ENCODE measurements at regions not wholly inside any gene's neighbourhood (a gene's known extent, or its start where the extent isn't known, plus 50 kb on each side); places are given as distances from the start of the nearest gene placed in this dataset.

DNA sequence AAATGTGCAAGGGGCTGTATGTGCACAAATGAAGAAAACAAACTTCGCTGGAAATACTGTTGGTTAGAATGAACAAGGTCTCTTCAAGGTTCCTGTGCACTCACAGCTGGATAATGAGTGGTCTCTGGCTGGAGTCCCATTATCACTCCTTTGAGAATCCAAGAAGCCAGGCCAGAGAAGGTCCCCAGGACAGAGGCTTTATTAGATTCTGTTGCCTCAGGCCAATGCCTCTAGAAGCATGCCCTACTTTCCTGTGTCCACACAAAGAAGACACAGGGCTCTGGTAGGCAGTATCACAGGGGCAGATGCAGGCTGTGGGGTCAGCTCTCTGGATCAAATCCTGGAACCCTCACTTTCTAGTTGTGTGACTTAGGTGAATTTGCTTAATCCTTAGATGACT is 384.7 kb downstream of the GRIN2B start:
- Mint-ChIP-seq H3K27me3 (peaks cover 4% of the 10 kb centered on the region), H3K36me3 (no peaks in the 10 kb centered on the region), H3K27ac (no peak overlapping the region), H3K9me3 (peaks cover 2% of the 10 kb centered on the region), H3K4me1 (peaks cover 14% of the 10 kb centered on the region), H3K4me3 (no peak overlapping the region)
- CTCF ChIA-PET: no interaction called here
- no peak for DNase-seq

DNA sequence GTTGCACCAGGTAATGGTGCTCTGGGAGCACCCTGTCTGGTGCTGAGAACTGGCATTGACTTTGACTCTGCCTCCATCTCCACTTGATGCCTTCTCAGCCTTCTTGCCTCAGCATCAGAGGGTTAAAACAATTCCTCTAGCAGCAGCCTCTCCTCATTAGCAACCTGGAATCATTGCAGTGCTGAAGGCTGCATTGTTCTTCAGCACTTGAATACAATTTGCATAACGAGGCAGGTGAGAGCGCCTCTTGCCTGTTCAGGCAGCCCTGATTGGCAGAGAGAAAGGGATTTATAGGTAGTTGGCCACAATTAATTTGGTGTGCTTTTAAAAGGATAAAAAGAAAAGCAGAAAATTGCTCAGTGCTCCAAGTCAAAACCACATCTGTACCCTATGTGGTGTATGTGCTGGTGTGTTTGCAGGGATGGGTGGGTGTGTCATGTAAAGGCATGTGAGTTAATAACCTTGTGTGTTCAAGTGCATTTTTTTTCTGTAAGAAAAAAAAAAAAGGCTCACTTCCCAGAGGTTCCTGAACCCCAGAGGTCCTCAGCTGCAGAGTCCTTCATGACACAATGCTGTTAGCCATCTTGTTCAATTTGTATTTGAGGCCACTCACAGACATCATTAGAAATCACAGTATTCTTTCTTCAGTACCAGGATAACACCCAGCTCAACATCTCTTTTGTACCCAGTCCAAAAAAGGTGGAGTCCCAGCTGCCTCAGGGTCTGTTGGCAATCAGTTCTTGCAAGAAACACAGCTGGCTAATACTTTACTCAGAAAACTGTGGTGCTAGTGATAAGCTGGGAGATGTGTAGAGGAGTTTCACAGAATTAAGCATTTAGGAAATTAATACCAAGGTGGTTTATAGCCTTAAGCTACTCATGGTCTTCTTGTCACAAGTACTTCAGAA is 385.6 kb downstream of the GRIN2B start:
- CTCF ChIA-PET: interaction anchor here (0.6 kb wide), 1 partner anchor 184 kb away, joined by 4 read pairs; no protein-coding TSS in a partner anchor
- Mint-ChIP-seq H3K27me3 (peaks cover 4% of the 10 kb centered on the region), H3K4me3 (no peak overlapping the region), H3K9me3 (peaks cover 2% of the 10 kb centered on the region), H3K4me1 (peaks cover 20% of the 10 kb centered on the region), H3K36me3 (no peaks in the 10 kb centered on the region), H3K27ac (no peak overlapping the region)
- no peak for DNase-seq

DNA sequence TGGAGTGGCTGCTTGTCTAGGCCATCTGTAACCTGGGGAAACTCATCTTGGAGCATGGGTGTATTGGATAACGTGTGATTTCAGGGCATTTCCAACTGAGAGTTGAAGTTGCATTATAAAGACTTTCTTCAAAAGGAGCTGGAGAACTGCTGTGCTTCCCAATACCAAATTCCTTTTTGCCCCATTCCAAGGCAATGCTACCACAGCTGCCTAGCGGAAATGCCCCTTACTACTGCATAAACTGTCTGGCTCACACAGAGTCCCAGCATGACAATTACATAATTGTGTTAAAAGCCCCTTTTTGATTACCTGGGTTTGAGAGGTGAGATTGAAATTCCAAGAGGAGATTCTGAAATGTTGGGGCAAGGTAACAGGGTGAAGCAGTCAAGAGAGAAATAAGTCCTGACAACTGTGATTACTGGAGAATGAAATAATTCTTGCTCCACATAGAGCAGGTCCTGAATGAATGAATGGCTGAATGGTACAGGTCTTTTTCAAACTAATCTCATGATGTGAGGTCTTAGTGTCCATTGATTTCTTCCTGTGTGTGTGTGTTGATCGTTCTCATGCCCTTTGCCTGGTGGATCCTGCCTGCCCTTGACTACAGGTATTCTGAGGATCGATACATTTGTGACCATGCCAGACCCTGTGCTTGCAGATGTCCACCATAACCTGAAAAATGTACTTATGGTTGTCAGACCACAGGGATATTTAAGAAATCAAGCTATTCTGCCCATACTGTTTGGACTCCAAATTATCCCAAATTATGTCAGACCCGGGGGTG is 386.5 kb downstream of the GRIN2B start:
- Mint-ChIP-seq H3K9me3 (peaks cover 2% of the 10 kb centered on the region), H3K4me1 (peaks cover 20% of the 10 kb centered on the region), H3K4me3 (no peak overlapping the region), H3K36me3 (no peaks in the 10 kb centered on the region), H3K27me3 (peaks cover 4% of the 10 kb centered on the region), H3K27ac (no peak overlapping the region)
- CTCF ChIA-PET: no interaction called here
- DNase-seq: no peak

DNA sequence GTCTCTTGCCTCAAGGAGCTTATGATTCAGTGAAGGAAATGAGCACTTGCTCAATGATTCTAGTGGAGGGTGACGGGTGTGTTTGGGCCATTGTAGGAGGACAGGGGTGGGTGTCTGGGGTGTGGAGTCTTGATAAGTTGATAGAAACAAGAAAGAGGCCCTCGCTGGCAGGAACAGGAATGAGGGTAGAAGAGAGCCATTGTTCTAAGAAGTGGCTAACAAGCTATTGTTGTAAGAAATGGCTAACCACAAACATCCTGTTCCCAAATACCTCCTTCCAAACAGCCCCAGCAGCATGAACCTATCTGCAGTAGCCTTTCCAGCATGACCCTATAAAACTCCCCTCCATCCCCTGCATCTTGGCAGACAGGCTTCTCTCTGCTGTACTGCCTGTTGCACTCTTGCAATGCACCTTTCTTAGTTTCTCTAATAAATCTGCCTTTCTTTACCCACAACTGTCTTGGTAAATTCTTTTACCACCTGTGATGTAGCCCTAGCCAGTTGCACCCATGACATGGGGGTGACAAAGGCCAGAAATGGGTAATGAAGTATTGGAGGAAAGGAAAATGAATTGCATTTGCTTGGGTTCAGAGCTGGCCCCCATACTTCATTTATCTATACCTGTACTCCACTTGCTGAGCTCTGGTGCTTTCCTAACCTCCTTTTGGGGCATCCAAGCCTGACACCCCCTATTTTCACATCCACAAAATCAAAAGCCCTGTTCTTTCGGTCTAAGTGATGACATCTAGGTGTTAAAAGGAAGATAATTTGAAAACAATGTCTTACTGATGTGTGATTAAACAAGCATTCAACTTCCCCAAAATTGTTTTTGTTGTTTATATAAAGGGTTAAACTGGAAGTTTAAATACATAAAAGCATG is 389.1 kb downstream of the GRIN2B start:
- H3K9me3 Mint-ChIP-seq: peaks cover 2% of the 10 kb centered on the region
- no peak for DNase-seq
- H3K36me3 Mint-ChIP-seq: no peaks in the 10 kb centered on the region
- no peak overlapping the region for H3K4me3 Mint-ChIP-seq
- peaks cover 4% of the 10 kb centered on the region for H3K27me3 Mint-ChIP-seq
- peaks cover 20% of the 10 kb centered on the region for H3K4me1 Mint-ChIP-seq
- peak overlapping the region; percentile 17 for H3K27ac Mint-ChIP-seq
- CTCF ChIA-PET: interaction anchor here (1.2 kb wide), 1 partner anchor 57 kb away, joined by 3 read pairs; no protein-coding TSS in a partner anchor

DNA sequence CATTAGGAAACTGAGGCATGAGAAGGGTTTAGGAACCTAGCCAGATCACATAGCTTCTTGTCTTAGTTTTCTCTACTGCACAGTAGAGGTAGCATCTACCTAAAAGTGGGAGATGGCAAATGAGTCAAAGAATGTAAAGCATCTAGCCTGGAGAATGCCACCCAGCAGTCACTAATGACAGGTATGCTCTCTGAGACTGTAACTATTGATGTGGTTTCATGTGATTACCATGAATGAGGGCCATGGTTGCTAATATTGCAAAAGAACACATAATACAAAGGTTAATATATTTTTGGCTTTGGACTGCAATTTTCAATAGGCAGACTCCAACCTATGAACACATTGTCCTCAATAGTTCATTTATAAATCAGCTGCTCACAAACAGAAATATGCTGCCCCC is 389.9 kb downstream of the GRIN2B start:
- no peaks in the 10 kb centered on the region for H3K36me3 Mint-ChIP-seq
- H3K27ac Mint-ChIP-seq: no peak overlapping the region
- peaks cover 2% of the 10 kb centered on the region for H3K9me3 Mint-ChIP-seq
- peaks cover 20% of the 10 kb centered on the region for H3K4me1 Mint-ChIP-seq
- peaks cover 4% of the 10 kb centered on the region for H3K27me3 Mint-ChIP-seq
- DNase-seq: no peak
- H3K4me3 Mint-ChIP-seq: no peak overlapping the region
- CTCF ChIA-PET: interaction anchor here (1.2 kb wide), 1 partner anchor 57 kb away, joined by 3 read pairs; no protein-coding TSS in a partner anchor

DNA sequence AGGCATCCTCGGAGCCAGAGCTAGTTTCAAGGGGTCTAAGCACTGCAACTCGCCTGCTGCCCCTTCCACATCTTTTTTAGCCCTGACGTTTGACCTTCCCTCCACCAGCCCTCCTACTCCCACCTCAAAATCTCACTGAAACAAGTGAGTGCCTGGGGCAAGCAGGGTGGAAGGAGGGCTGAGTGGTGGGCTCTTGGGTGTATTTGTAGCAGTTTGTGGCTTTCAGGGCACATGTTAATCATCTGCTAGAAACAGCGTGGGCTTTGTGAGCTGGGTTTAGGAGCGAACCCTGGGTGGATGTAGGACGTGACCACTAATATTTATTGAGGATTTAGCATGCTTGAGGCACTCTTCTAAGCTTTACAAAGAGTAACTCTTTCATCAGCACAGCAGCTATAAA is 390.3 kb downstream of the GRIN2B start:
- DNase-seq: no peak
- H3K4me1 Mint-ChIP-seq: peaks cover 20% of the 10 kb centered on the region
- H3K36me3 Mint-ChIP-seq: no peaks in the 10 kb centered on the region
- no peak overlapping the region for H3K4me3 Mint-ChIP-seq
- no peak overlapping the region for H3K27ac Mint-ChIP-seq
- CTCF ChIA-PET: interaction anchor here (1.2 kb wide), 1 partner anchor 56 kb away, joined by 3 read pairs; no protein-coding TSS in a partner anchor
- H3K9me3 Mint-ChIP-seq: peaks cover 2% of the 10 kb centered on the region
- peaks cover 4% of the 10 kb centered on the region for H3K27me3 Mint-ChIP-seq

DNA sequence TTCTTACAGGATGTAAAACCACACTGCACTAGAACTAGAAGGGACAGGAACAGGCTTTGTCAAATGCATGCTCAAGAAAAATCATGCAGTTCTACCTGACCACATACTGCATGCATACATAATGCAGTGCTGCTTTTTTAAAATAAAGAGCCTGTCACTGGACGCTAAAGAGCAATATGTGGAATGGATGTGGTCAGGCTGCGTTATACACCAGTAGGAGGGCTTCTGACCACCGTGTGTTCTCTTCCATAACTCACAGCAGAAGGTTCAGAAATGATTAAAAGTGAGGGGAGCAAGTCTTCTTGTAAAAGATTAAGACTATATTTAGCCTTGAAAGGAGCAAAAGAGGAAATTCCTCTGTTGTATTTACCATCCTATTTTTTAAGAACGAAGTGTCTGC is 392.0 kb downstream of the EMP1 start:
- Mint-ChIP-seq H3K4me3 (no peak overlapping the region), H3K27ac (peak overlapping the region; percentile 19), H3K36me3 (no peaks in the 10 kb centered on the region), H3K27me3 (no peaks in the 10 kb centered on the region), H3K9me3 (no peaks in the 10 kb centered on the region), H3K4me1 (peaks cover 20% of the 10 kb centered on the region)
- CTCF ChIA-PET: no interaction called here
- DNase-seq: no peak

DNA sequence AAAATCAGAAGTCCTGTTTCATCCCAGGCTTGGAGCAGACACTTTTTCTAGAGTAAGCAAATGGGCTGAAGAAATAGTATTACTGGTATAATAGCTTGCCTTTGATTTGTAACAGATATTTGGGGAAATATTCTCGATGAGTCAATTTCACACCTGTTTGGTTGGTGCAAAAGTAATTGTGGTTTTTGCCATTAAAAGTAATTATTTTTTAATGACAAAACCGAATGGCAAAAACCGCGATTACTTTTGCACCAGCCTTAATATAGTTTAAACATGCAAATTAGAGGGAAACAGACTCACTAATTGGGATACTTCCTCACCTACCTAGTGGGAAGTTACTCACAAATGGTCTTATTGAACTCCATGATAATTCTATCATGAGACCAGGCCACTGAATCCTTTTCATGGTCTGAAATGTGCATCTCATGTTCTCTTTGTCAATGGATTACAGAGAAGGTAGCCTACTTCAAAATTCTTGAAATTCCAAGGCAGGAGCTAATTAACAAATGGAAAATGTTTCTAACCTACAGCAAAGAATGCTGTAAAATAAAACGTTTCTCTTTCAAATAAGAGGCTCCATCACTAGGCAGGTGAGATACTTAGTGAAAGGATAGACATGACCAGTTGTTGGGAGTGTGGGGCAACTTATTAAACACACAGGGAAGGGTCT is 391.3 kb downstream of the EMP1 start:
- Mint-ChIP-seq H3K4me1 (peaks cover 17% of the 10 kb centered on the region), H3K4me3 (no peak overlapping the region), H3K9me3 (no peaks in the 10 kb centered on the region), H3K27me3 (no peaks in the 10 kb centered on the region), H3K27ac (no peak overlapping the region), H3K36me3 (no peaks in the 10 kb centered on the region)
- CTCF ChIA-PET: no interaction called here
- DNase-seq: no peak

DNA sequence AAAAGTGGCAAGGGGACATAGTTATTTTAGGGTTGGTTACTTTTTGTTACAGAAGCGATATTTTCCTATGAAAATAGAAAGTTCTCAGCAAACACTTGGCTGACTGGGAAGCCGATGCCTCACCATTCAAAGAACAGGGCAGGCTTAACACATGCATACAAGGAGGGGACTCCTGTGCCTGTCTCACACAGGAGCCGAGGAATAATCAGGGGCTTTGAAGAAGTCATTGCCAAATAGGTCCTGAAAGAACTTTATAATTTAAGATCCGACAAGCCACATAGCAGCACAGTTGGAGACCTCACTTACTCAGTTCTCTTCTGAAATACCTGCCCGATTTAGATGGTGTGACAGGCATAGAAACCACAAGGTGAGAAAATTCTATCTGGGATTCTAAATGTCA is 389.8 kb downstream of the EMP1 start:
- no peak overlapping the region for H3K27ac Mint-ChIP-seq
- H3K4me1 Mint-ChIP-seq: peaks cover 2% of the 10 kb centered on the region
- no peak for DNase-seq
- no peak overlapping the region for H3K4me3 Mint-ChIP-seq
- H3K36me3 Mint-ChIP-seq: no peaks in the 10 kb centered on the region
- CTCF ChIA-PET: no interaction called here
- H3K27me3 Mint-ChIP-seq: no peaks in the 10 kb centered on the region
- no peaks in the 10 kb centered on the region for H3K9me3 Mint-ChIP-seq

DNA sequence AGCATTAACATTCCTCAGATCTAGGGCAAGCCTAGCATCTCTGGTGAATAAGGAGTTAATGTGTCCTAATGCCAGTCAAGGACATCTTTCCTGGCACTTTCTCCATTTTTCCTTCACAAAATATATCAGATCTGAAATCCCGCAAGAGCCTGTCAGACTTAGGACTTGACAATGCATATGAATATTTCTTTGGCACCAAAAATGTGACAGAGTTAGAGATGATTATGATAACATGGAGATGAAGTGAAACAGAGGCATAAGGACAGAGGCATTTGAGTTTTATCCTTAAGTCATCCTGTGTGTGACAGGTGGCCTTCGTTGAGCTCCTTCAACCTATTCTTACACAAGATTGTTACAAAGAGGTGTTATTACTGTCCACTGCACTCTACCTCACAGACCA is 388.0 kb downstream of the EMP1 start:
- H3K9me3 Mint-ChIP-seq: no peaks in the 10 kb centered on the region
- H3K27me3 Mint-ChIP-seq: no peaks in the 10 kb centered on the region
- no peaks in the 10 kb centered on the region for H3K36me3 Mint-ChIP-seq
- no peak for DNase-seq
- H3K4me1 Mint-ChIP-seq: no peaks in the 10 kb centered on the region
- H3K4me3 Mint-ChIP-seq: no peak overlapping the region
- no peak overlapping the region for H3K27ac Mint-ChIP-seq
- CTCF ChIA-PET: no interaction called here

DNA sequence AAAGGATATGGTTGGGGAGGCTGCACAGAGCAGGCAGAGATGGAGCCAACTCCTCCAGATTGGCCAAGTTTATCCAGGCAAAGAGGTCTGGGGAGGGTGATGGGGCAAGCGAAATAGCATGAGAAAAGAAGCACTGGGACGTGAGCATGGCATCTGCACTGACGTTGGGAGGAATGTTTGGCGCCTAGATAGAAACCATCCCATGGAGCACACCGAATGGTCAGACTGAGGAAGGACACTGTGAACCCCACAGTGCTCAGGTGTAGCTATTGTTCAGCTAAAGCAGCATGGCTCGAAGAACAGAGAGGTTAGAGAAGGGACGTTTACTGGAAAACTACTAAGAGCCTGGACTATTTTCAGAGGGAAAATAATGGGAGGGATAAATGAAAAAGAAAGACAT is 387.1 kb downstream of the EMP1 start:
- Mint-ChIP-seq H3K27me3 (no peaks in the 10 kb centered on the region), H3K4me3 (no peak overlapping the region), H3K36me3 (no peaks in the 10 kb centered on the region), H3K4me1 (no peaks in the 10 kb centered on the region), H3K27ac (no peak overlapping the region), H3K9me3 (no peaks in the 10 kb centered on the region)
- CTCF ChIA-PET: no interaction called here
- no peak for DNase-seq

DNA sequence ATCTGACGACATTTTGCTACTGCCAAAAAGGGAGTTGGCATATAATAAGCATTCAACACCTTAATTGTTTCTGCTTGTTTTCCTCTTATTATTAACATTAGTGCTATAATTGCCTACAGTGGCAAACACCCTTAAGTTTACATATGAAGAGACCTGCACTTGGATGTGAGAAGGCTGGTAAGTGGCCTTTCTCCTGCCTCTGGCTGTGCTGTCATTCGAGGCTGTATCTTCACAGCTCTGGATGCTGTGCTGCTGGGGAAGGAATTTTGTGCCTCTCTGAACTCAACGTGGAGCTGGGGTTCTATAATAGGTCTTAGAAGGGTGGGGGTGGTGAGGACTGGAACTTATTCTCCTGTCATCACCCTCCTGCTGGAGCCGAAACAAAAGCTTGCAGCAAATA is 385.9 kb downstream of the EMP1 start:
- H3K27me3 Mint-ChIP-seq: no peaks in the 10 kb centered on the region
- H3K36me3 Mint-ChIP-seq: no peaks in the 10 kb centered on the region
- CTCF ChIA-PET: interaction anchor here (0.6 kb wide), 1 partner anchor 48 kb away, joined by 3 read pairs; no protein-coding TSS in a partner anchor
- H3K4me3 Mint-ChIP-seq: no peak overlapping the region
- no peak overlapping the region for H3K27ac Mint-ChIP-seq
- no peaks in the 10 kb centered on the region for H3K4me1 Mint-ChIP-seq
- DNase-seq: no peak
- H3K9me3 Mint-ChIP-seq: no peaks in the 10 kb centered on the region

DNA sequence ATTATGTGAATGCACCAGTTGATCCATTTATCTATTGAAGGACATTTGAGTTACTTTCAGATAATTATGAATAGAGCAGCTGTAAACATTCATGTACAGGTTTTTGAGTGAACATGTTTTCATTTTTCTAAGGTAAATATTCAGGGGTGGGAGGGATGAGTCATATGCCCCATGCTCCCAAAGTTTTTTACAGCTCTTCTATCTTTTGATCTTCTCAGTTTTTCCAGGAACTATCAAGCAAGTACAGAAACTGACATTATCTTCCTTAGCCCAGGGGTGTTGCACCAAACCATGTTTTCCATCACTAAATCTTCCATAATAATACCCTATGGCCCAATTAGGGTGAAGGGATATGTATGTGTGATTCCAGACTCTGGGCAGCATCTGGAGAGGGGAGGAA is 384.5 kb downstream of the EMP1 start:
- DNase-seq: no peak
- H3K27me3 Mint-ChIP-seq: no peaks in the 10 kb centered on the region
- no peaks in the 10 kb centered on the region for H3K4me1 Mint-ChIP-seq
- no peaks in the 10 kb centered on the region for H3K9me3 Mint-ChIP-seq
- H3K4me3 Mint-ChIP-seq: no peak overlapping the region
- H3K27ac Mint-ChIP-seq: no peak overlapping the region
- H3K36me3 Mint-ChIP-seq: no peaks in the 10 kb centered on the region
- CTCF ChIA-PET: no interaction called here

Data from activated naive CD4-positive, alpha-beta T cell treated with anti-CD3 and anti-CD28 coated beads, Interleukin-2, amount 10 ng/mL, durations not matched to agents 7 days and 5 days (primary cell).